NCI-H146 treated with DMSO at 0.1 percent for 48 hours (cell line): ENCODE measurements at regions not wholly inside any gene's neighbourhood (a gene's known extent, or its start where the extent isn't known, plus 50 kb on each side); places are given as distances from the start of the nearest gene placed in this dataset.

Experiments used
- DNase-seq: peaks from one replicate; lab custom pipeline; 2025; ENCODE audit not compliant: unreplicated experiment; lab: John Stamatoyannopoulos, UW

GRCh38 chr2:103103678-103104077 is 341.8 kb downstream of the TMEM182 start:
- DNase-seq, result no peak

GRCh38 chr2:103119352-103119751 is 357.5 kb downstream of the TMEM182 start:
- no peak for DNase-seq

- DNase-seq, result no peak
Observed at GRCh38 chr2:103121106-103121505, 359.3 kb downstream of the TMEM182 start.

- DNase-seq, result no peak
Observed at GRCh38 chr2:103123516-103123915, 361.7 kb downstream of the TMEM182 start.

GRCh38 chr2:103130857-103131256 is 369.0 kb downstream of the TMEM182 start:
- DNase-seq, result no peak

- DNase-seq, result no peak
Observed at GRCh38 chr2:103132536-103133217, 370.8 kb downstream of the TMEM182 start.

- no peak for DNase-seq
Observed at GRCh38 chr2:103135679-103136078, 373.8 kb downstream of the TMEM182 start.

GRCh38 chr2:103138123-103138901 is 376.5 kb downstream of the TMEM182 start:
- no peak for DNase-seq

GRCh38 chr2:103139628-103140268 is 377.9 kb downstream of the TMEM182 start:
- DNase-seq, result no peak

- DNase-seq, result no peak
Observed at GRCh38 chr2:103144837-103145236, 383.0 kb downstream of the TMEM182 start.

- no peak for DNase-seq
Observed at GRCh38 chr2:103145739-103146138, 383.9 kb downstream of the TMEM182 start.

- DNase-seq, result no peak
Observed at GRCh38 chr2:103151046-103151445, 389.2 kb downstream of the TMEM182 start.

GRCh38 chr2:103152556-103152955 is 390.7 kb downstream of the TMEM182 start:
- DNase-seq, result no peak

- no peak for DNase-seq
Observed at GRCh38 chr2:103153580-103154284, 391.9 kb downstream of the TMEM182 start.

- DNase-seq, result no peak
Observed at GRCh38 chr2:103155308-103155707, 393.5 kb downstream of the TMEM182 start.

GRCh38 chr2:103159018-103159417 is 397.2 kb downstream of the TMEM182 start:
- no peak for DNase-seq

GRCh38 chr2:103161456-103162289 is 399.8 kb downstream of the TMEM182 start:
- peak; percentile 15 for DNase-seq

GRCh38 chr2:103164748-103165147 is 402.9 kb downstream of the TMEM182 start:
- DNase-seq, result no peak

GRCh38 chr2:103165836-103166235 is 404.0 kb downstream of the TMEM182 start:
- DNase-seq, result no peak
